H1 (cell line): ENCODE measurements at regions not wholly inside any gene's neighbourhood (a gene's known extent, or its start where the extent isn't known, plus 50 kb on each side); places are given as distances from the start of the nearest gene placed in this dataset.

Source experiments
- CTCF ChIA-PET: fragments of 300-600 bp; sonication (Branson Sonifier 250); formaldehyde crosslinking; loops from one replicate; lab custom pipeline; 2021; ENCODE audit not compliant: partially characterized antibody; lab: Charles Lee
- POLR2A ChIA-PET: fragments of 300-600 bp; sonication (Branson Sonifier 250); formaldehyde crosslinking; loops from one replicate; lab custom pipeline; 2021; ENCODE audit warnings: inconsistent platforms; ENCODE audit not compliant: partially characterized antibody; lab: Charles Lee
- DNase-seq, 2 experiments: peaks; one replicate each; pipeline versions ENCODE4 v3.0.0 to v3.0.0-alpha.2; 2010 to 2022; ENCODE audit warnings: low spot score in 2 of 2, low read depth in 1 of 2, mixed read lengths in 1 of 2
- FAIRE-seq: peaks from 2 replicates; lab custom pipeline; 2011; peaks lifted over from hg19 to GRCh38; lab: Jason Lieb, UNC
- H2AFZ ChIP-seq: 2 replicates; pipeline ENCODE4 v1.8.1; 2012; ENCODE audit warnings: low read length, inconsistent platforms
- H2AK5ac ChIP-seq: 2 replicates; pipeline ENCODE4 v1.6.1; 2013; ENCODE audit warnings: low read depth, low read length
- H2BK120ac ChIP-seq: replicated peaks from 2 replicates; pipeline ENCODE3; 2013; ENCODE audit warnings: low read depth, low read length, inconsistent platforms
- H2BK12ac ChIP-seq: 2 replicates; pipeline ENCODE4 v1.6.1; 2013; ENCODE audit warnings: low read depth, low read length
- H2BK15ac ChIP-seq: 2 replicates; pipeline ENCODE4 v1.6.1; 2013; ENCODE audit warnings: low read length
- H2BK20ac ChIP-seq: 2 replicates; pipeline ENCODE4 v1.6.1; 2013; ENCODE audit warnings: low read length
- H2BK5ac ChIP-seq: 2 replicates; pipeline ENCODE4 v1.6.1; 2013; ENCODE audit warnings: low read depth, low read length
- H3K14ac ChIP-seq: 2 replicates; pipeline ENCODE4 v1.6.1; 2013; ENCODE audit warnings: inconsistent platforms; ENCODE audit not compliant: insufficient read length
- H3K18ac ChIP-seq: 2 replicates; pipeline ENCODE4 v1.6.1; 2013; ENCODE audit warnings: low read length; ENCODE audit errors: extremely low read depth
- H3K23ac ChIP-seq: 2 replicates; pipeline ENCODE4 v1.6.1; 2013; ENCODE audit warnings: inconsistent platforms; ENCODE audit not compliant: insufficient read length
- H3K23me2 ChIP-seq: 2 replicates; pipeline ENCODE4 v1.6.1; 2013; ENCODE audit warnings: low read depth, low read length
- H3K27ac ChIP-seq: 2 replicates; pipeline ENCODE4 v1.6.1; 2011; ENCODE audit warnings: low read depth, low read length, inconsistent platforms
- H3K27me3 ChIP-seq, 4 experiments: replicated peaks in 1 of 4; 1 replicate in 1 of 4; 2 replicates in 3 of 4; pipeline versions ENCODE4 v1.6.1 to v1.8.1; 2011 to 2013; ENCODE audit warnings: low read length in 3 of 4, mild to moderate bottlenecking in 3 of 4, inconsistent platforms in 2 of 4, mixed read lengths in 2 of 4, moderate library complexity in 1 of 4; ENCODE audit not compliant: control insufficient read depth in 3 of 4, insufficient read depth in 3 of 4; ENCODE audit errors: extremely low read depth in 1 of 4
- H3K36me3 ChIP-seq, 4 experiments: 2 replicates each; pipeline versions ENCODE4 v1.6.1 to v1.8.1; 2011 to 2013; ENCODE audit warnings: mild to moderate bottlenecking in 4 of 4, low read length in 3 of 4, moderate library complexity in 2 of 4, control low read depth in 1 of 4, inconsistent platforms in 1 of 4; ENCODE audit not compliant: insufficient read depth in 4 of 4, control insufficient read depth in 2 of 4
- H3K4ac ChIP-seq: replicated peaks from 2 replicates; pipeline ENCODE3; 2013; ENCODE audit warnings: low read length, low read depth, mixed read lengths, inconsistent platforms; ENCODE audit not compliant: insufficient read length
- H3K4me1 ChIP-seq, 4 experiments: replicated peaks in 1 of 4; 1 replicate in 1 of 4; 2 replicates in 3 of 4; pipeline versions ENCODE4 v1.6.1 to v1.8.1; 2011 to 2013; ENCODE audit warnings: low read length in 3 of 4, inconsistent platforms in 2 of 4, mixed read lengths in 1 of 4; ENCODE audit not compliant: insufficient read depth in 4 of 4, control insufficient read depth in 3 of 4
- H3K4me2 ChIP-seq, 2 experiments: 2 replicates each; pipeline versions ENCODE4 v1.6.1 to v1.8.1; 2011 to 2013; ENCODE audit warnings: low read depth in 2 of 2, low read length in 2 of 2, control low read depth in 1 of 2, inconsistent platforms in 1 of 2, mild to moderate bottlenecking in 1 of 2; ENCODE audit not compliant: insufficient read depth in 1 of 2
- H3K4me3 ChIP-seq, 4 experiments: fragments of 200-600, 300-600 bp in 1 of 4; sonication (generic), shearing (Covaris generic), sonication (Bioruptor Twin) in 1 of 4; 2 replicates each; pipeline versions ENCODE4 v1.5.1 to v1.8.1; 2011 to 2016; ENCODE audit warnings: low read length in 4 of 4, low read depth in 3 of 4, control low read depth in 2 of 4, inconsistent platforms in 2 of 4, mild to moderate bottlenecking in 2 of 4, mixed read lengths in 1 of 4, moderate library complexity in 1 of 4; ENCODE audit not compliant: insufficient read depth in 2 of 4; ENCODE audit errors: extremely low read depth in 1 of 4
- H3K56ac ChIP-seq: replicated peaks from 2 replicates; pipeline ENCODE3; 2013; ENCODE audit warnings: low read depth, mild to moderate bottlenecking, mixed read lengths, low read length, inconsistent platforms; ENCODE audit not compliant: insufficient read length
- H3K79me1 ChIP-seq: 2 replicates; pipeline ENCODE4 v1.6.1; 2013; ENCODE audit warnings: low read depth, low read length, control low read depth
- H3K79me2 ChIP-seq, 2 experiments: 2 replicates each; pipeline versions ENCODE4 v1.6.1 to v1.8.1; 2012 to 2013; ENCODE audit warnings: low read length in 2 of 2, mild to moderate bottlenecking in 2 of 2, inconsistent platforms in 1 of 2; ENCODE audit not compliant: insufficient read depth in 2 of 2, control insufficient read depth in 1 of 2
- H3K9ac ChIP-seq, 4 experiments: replicated peaks in 1 of 4; 1 replicate in 1 of 4; 2 replicates in 3 of 4; pipeline versions ENCODE4 v1.6.1 to v1.8.1; 2011 to 2013; ENCODE audit warnings: low read depth in 3 of 4, low read length in 3 of 4, control low read depth in 2 of 4, mild to moderate bottlenecking in 2 of 4, moderate library complexity in 2 of 4, inconsistent platforms in 1 of 4; ENCODE audit errors: extremely low read depth in 1 of 4
- H3K9me3 ChIP-seq, 2 experiments: 2 replicates each; pipeline versions ENCODE4 v1.6.1 to v1.8.1; 2012 to 2013; ENCODE audit warnings: mild to moderate bottlenecking in 2 of 2, moderate library complexity in 2 of 2, control low read depth in 1 of 2, inconsistent platforms in 1 of 2, low read depth in 1 of 2, low read length in 1 of 2, mixed read lengths in 1 of 2; ENCODE audit not compliant: insufficient read depth in 2 of 2
- H4K20me1 ChIP-seq, 2 experiments: replicated peaks in 1 of 2; 2 replicates each; pipeline versions ENCODE3 to v1.8.1; 2011 to 2013; ENCODE audit warnings: inconsistent platforms in 2 of 2, low read length in 2 of 2, mild to moderate bottlenecking in 1 of 2; ENCODE audit not compliant: insufficient read depth in 2 of 2, control insufficient read depth in 1 of 2
- H4K5ac ChIP-seq: 2 replicates; pipeline ENCODE4 v1.6.1; 2013; ENCODE audit warnings: low read length, low read depth, mixed read lengths, inconsistent platforms; ENCODE audit not compliant: insufficient read length
- H4K8ac ChIP-seq: 2 replicates; pipeline ENCODE4 v1.8.0; 2013; ENCODE audit warnings: mild to moderate bottlenecking, moderate library complexity, low read length, inconsistent platforms; ENCODE audit not compliant: insufficient read depth; ENCODE audit errors: extremely low read depth
- H4K91ac ChIP-seq: replicated peaks from 2 replicates; pipeline ENCODE3; 2013; ENCODE audit warnings: low read length, mixed read lengths, inconsistent platforms; ENCODE audit not compliant: insufficient read length
- BCL11A ChIP-seq, 2 experiments: IDR thresholded peaks; one replicate each; pipeline ENCODE4 v1.6.1; 2011; ENCODE audit warnings: low read depth in 2 of 2, low read length in 2 of 2, mild to moderate bottlenecking in 2 of 2
- HDAC2 ChIP-seq, 2 experiments: fragments of 300-600 bp in 1 of 2; sonication (generic) in 1 of 2; IDR thresholded peaks; 2 replicates each; pipeline ENCODE4 v1.6.1; 2011 to 2012; ENCODE audit warnings: low read depth in 2 of 2, low read length in 2 of 2, mild to moderate bottlenecking in 2 of 2, moderate library complexity in 2 of 2, borderline replicate concordance in 1 of 2, inconsistent platforms in 1 of 2
- KDM4A ChIP-seq: IDR thresholded peaks from one replicate; pipeline ENCODE4 v1.7.1; 2012; ENCODE audit warnings: low read depth, mild to moderate bottlenecking, moderate library complexity, low read length, inconsistent platforms; ENCODE audit not compliant: severe bottlenecking
- NANOG ChIP-seq: IDR thresholded peaks from 2 replicates; pipeline ENCODE4 v1.6.1; 2011; ENCODE audit warnings: low read length, low read depth, mild to moderate bottlenecking, inconsistent platforms; ENCODE audit not compliant: insufficient read depth, poor library complexity, severe bottlenecking

GRCh38 chr1:69230208-69230607 is 337.5 kb upstream of the LRRC7 start:
- no peak overlapping the region for H3K4me2 ChIP-seq
- H2BK20ac ChIP-seq = no peak overlapping the region
- H2BK15ac ChIP-seq = no peak overlapping the region
- no peak overlapping the region for H2AK5ac ChIP-seq
- DNase-seq (no peak), FAIRE-seq (no peak)
- H2AFZ ChIP-seq = no peak overlapping the region
- H3K79me2 ChIP-seq = no peaks in the 10 kb centered on the region
- H4K5ac ChIP-seq = no peak overlapping the region
- H3K4me3 ChIP-seq = no peak overlapping the region
- no peaks in the 10 kb centered on the region for H3K23me2 ChIP-seq
- no peaks in the 10 kb centered on the region for H3K79me1 ChIP-seq
- no peak overlapping the region for H2BK5ac ChIP-seq
- POLR2A ChIA-PET = interaction anchor here (0.5 kb wide), 1 partner anchor 278 kb away, joined by 3 read pairs; no protein-coding TSS in a partner anchor
- no peaks in the 10 kb centered on the region for H3K9me3 ChIP-seq
- no peak overlapping the region for H4K91ac ChIP-seq
- H3K4me1 ChIP-seq = peaks cover 0 to 7% (median 0%) of the 10 kb centered on the region in 4 experiments; a peak in 3 of 7 replicates
- no peak overlapping the region for H4K8ac ChIP-seq
- no peak overlapping the region for H3K23ac ChIP-seq
- no peak overlapping the region for H3K18ac ChIP-seq
- no peak overlapping the region for H2BK12ac ChIP-seq
- no peak overlapping the region for H3K56ac ChIP-seq
- H3K14ac ChIP-seq = no peak overlapping the region
- CTCF ChIA-PET = interaction anchor here (0.6 to 1.9 kb wide), 4 partner anchors 8 to 458 kb away, joined by 3 to 7 read pairs (median 4); no protein-coding TSS in a partner anchor
- no peaks in the 10 kb centered on the region for H3K27me3 ChIP-seq
- H3K36me3 ChIP-seq = no peaks in the 10 kb centered on the region
- no peaks in the 10 kb centered on the region for H4K20me1 ChIP-seq
- no peak overlapping the region for H3K27ac ChIP-seq
- H3K4ac ChIP-seq = no peak overlapping the region
- no peak overlapping the region for H2BK120ac ChIP-seq
- H3K9ac ChIP-seq = no peak overlapping the region
- TF ChIP-seq KDM4A (no peak), HDAC2 (IDR thresholded peaks at IDR 0.05; ENCODE audit: borderline replicate concordance in 1 of 2, low read depth in 2 of 2, low read length in 2 of 2) (no peak), NANOG (no peak), BCL11A (IDR thresholded peaks at IDR 0.05; ENCODE audit: low read depth in 2 of 2, low read length in 2 of 2) (no peak)
